SK-N-SH (cell line): ENCODE measurements at regions not wholly inside any gene's neighbourhood (a gene's known extent, or its start where the extent isn't known, plus 50 kb on each side); places are given as distances from the start of the nearest gene placed in this dataset.

Experiments
- CTCF ChIA-PET: fragments of 300-600, 350-600 bp; formaldehyde crosslinking; extraction: SDS; loops from one replicate; lab custom pipeline; 2021; lab: Yijun Ruan, JAX
- POLR2A ChIA-PET: fragments of 350-600 bp; sonication (Branson Sonifier 250); formaldehyde crosslinking; extraction: SDS; loops from one replicate; lab custom pipeline; 2020; ENCODE audit warnings: antibody characterized with exemption, inconsistent platforms; lab: Yijun Ruan, JAX
- DNase-seq: peaks from one replicate; pipeline ENCODE4 v3.0.0; 2012
- H2AFZ ChIP-seq: fragments of 200-600 bp; sonication (generic); 2 replicates; pipeline ENCODE4 v1.8.1; 2016; ENCODE audit warnings: antibody characterized with exemption, mild to moderate bottlenecking, low read depth
- H3F3A ChIP-seq: fragments of 200-600 bp; sonication (generic); replicated peaks from 2 replicates; pipeline ENCODE3; 2016; ENCODE audit warnings: antibody characterized with exemption, mild to moderate bottlenecking; ENCODE audit not compliant: insufficient read depth
- H3K27ac ChIP-seq, 2 experiments: fragments of 200-500 bp in 1 of 2; fragments of 200-600 bp in 1 of 2; sonication (Bioruptor generic) in 1 of 2; sonication (generic), shearing (Covaris generic) in 1 of 2; 2 replicates each; pipeline versions ENCODE4 v1.5.1 to v1.6.1; 2014 to 2016; ENCODE audit warnings: low read depth in 2 of 2, inconsistent platforms in 1 of 2, low read length in 1 of 2, mild to moderate bottlenecking in 1 of 2, mixed read lengths in 1 of 2
- H3K27me3 ChIP-seq: fragments of 200-600 bp; sonication (generic), shearing (Covaris generic); 2 replicates; pipeline ENCODE4 v1.6.1; 2016; ENCODE audit warnings: mixed run types; ENCODE audit not compliant: insufficient read depth
- H3K36me3 ChIP-seq, 2 experiments: fragments of 200-500 bp in 1 of 2; fragments of 200-600 bp in 1 of 2; sonication (Bioruptor generic) in 1 of 2; sonication (generic) in 1 of 2; replicated peaks in 1 of 2; 2 replicates each; pipeline versions ENCODE3 to v1.5.1; 2014 to 2016; ENCODE audit warnings: low read length in 1 of 2, mild to moderate bottlenecking in 1 of 2; ENCODE audit not compliant: insufficient read depth in 2 of 2, control insufficient read depth in 1 of 2
- H3K4me1 ChIP-seq, 2 experiments: fragments of 200-500 bp in 1 of 2; fragments of 200-600 bp in 1 of 2; sonication (Bioruptor generic) in 1 of 2; sonication (generic), shearing (Covaris generic) in 1 of 2; 2 replicates each; pipeline versions ENCODE4 v1.5.1 to v1.6.1; 2014 to 2016; ENCODE audit warnings: low read depth in 1 of 2, low read length in 1 of 2, mixed run types in 1 of 2; ENCODE audit not compliant: insufficient read depth in 2 of 2, control insufficient read depth in 1 of 2
- H3K4me2 ChIP-seq: fragments of 200-600 bp; sonication (generic), shearing (Covaris generic); 2 replicates; pipeline ENCODE4 v1.6.1; 2017; ENCODE audit warnings: mixed run types
- H3K4me3 ChIP-seq, 2 experiments: fragments of 200-500 bp in 1 of 2; fragments of 200-600 bp in 1 of 2; sonication (Bioruptor generic) in 1 of 2; sonication (generic), shearing (Covaris generic) in 1 of 2; 2 replicates each; pipeline versions ENCODE4 v1.5.1 to v1.8.1; 2014 to 2016; ENCODE audit warnings: low read depth in 2 of 2, inconsistent platforms in 1 of 2, low read length in 1 of 2, mild to moderate bottlenecking in 1 of 2, mixed read lengths in 1 of 2, moderate library complexity in 1 of 2
- H3K79me2 ChIP-seq: fragments of 200-600 bp; sonication (generic); 2 replicates; pipeline ENCODE4 v1.8.1; 2017; ENCODE audit warnings: mild to moderate bottlenecking; ENCODE audit not compliant: insufficient read depth
- H3K9ac ChIP-seq: fragments of 200-600 bp; sonication (generic); 2 replicates; pipeline ENCODE4 v1.6.1; 2017; ENCODE audit warnings: mixed run types
- H3K9me2 ChIP-seq: fragments of 200-600 bp; sonication (generic); 2 replicates; pipeline ENCODE4 v1.6.1; 2017; ENCODE audit warnings: mixed run types
- H3K9me3 ChIP-seq: fragments of 200-600 bp; sonication (generic); 2 replicates; pipeline ENCODE4 v1.6.1; 2017; ENCODE audit warnings: mixed run types, mild to moderate bottlenecking, moderate library complexity
- H4K20me1 ChIP-seq: fragments of 200-600 bp; sonication (generic); 2 replicates; pipeline ENCODE4 v1.6.1; 2017; ENCODE audit warnings: mild to moderate bottlenecking, mixed run types; ENCODE audit not compliant: insufficient read depth
- MXI1 ChIP-seq: IDR thresholded peaks from 2 replicates; pipeline ENCODE4 v1.6.1; 2012; ENCODE audit warnings: mild to moderate bottlenecking, low read depth, low read length, improper control_type of control experiment
- NRF1 ChIP-seq: IDR thresholded peaks from 2 replicates; pipeline ENCODE4 v1.6.1; 2012; ENCODE audit warnings: low read depth, mild to moderate bottlenecking, low read length
- PBX3 ChIP-seq: IDR thresholded peaks from 2 replicates; pipeline ENCODE4; 2012
- REST ChIP-seq: IDR thresholded peaks from 2 replicates; pipeline ENCODE4 v1.6.1; 2012; ENCODE audit warnings: mild to moderate bottlenecking, low read depth, low read length, moderate library complexity
- SIN3A ChIP-seq: IDR thresholded peaks from 2 replicates; pipeline ENCODE4 v1.6.1; 2012; ENCODE audit warnings: low read depth, mild to moderate bottlenecking, low read length, moderate library complexity, borderline replicate concordance
- TEAD4 ChIP-seq: IDR thresholded peaks from 2 replicates; pipeline ENCODE4 v1.4.0; 2012; ENCODE audit warnings: mild to moderate bottlenecking, borderline replicate concordance; ENCODE audit not compliant: insufficient read depth
- ZBTB33 ChIP-seq: IDR thresholded peaks from 2 replicates; pipeline ENCODE4 v1.4.0; 2012; ENCODE audit warnings: low read depth, borderline replicate concordance
- WGBS: methylation state at CpG from one replicate; pipeline ENCODE4 v1.1.6; 2017; ENCODE audit warnings: low lambda C conversion rate; 5-methylcytosine and 5-hydroxymethylcytosine counted together

- Histone ChIP-seq H3K4me3 (no peak overlapping the region), H3K9me3 (no peaks in the 10 kb centered on the region), H3K36me3 (no peaks in the 10 kb centered on the region), H3K9ac (no peak overlapping the region), H3K27ac (no peak overlapping the region), H3K4me2 (no peak overlapping the region), H3K27me3 (no peaks in the 10 kb centered on the region), H4K20me1 (no peaks in the 10 kb centered on the region), H3F3A (peaks cover 15% of the 10 kb centered on the region), H3K4me1 (0 out of 4 replicates have a peak, but pooled peaks cover 0 to 4% of the 10 kb centered on the region in 2 experiments), H3K79me2 (no peaks in the 10 kb centered on the region), H2AFZ (no peak overlapping the region), H3K9me2 (no peaks in the 10 kb centered on the region)
- DNase-seq: no peak
- CTCF ChIA-PET: no interaction called here
- POLR2A ChIA-PET: no interaction called here
- no peak for TF ChIP-seq MXI1
- TF ChIP-seq PBX3: no peak
- TF ChIP-seq ZBTB33: no peak
- WGBS: 59% methylated on average over 2 of the region's 2 CpGs
Measured at GRCh38 chr6:139602577-139602976, 228.1 kb upstream of the CITED2 start.

- Histone ChIP-seq H3K27ac (no peak overlapping the region), H3K4me3 (no peak overlapping the region)
- no peak for TF ChIP-seq NRF1
- TF ChIP-seq SIN3A: no peak
- TF ChIP-seq MXI1: no peak
- no peak for TF ChIP-seq REST
- TF ChIP-seq PBX3: no peak
- no peak for TF ChIP-seq TEAD4
- TF ChIP-seq, all 33 proteins: peak for 0
- H3K4me2 ChIP-seq: no peak overlapping the region
- ChIA-PET POLR2A (no interaction called here), CTCF (no interaction called here)
- 66% methylated on average over 2 of the region's 2 CpGs for WGBS
- H3K79me2 ChIP-seq: no peaks in the 10 kb centered on the region
- no peaks in the 10 kb centered on the region for H3K9me2 ChIP-seq
- no peak overlapping the region for H3K9ac ChIP-seq
- H3K9me3 ChIP-seq: no peaks in the 10 kb centered on the region
- DNase-seq: no peak
- no peaks in the 10 kb centered on the region for H3K36me3 ChIP-seq
- H2AFZ ChIP-seq: no peak overlapping the region
- peaks cover 0 to 6% of the 10 kb centered on the region in 2 experiments; a peak in 2 of 4 replicates for H3K4me1 ChIP-seq
- H3K27me3 ChIP-seq: no peaks in the 10 kb centered on the region
- peaks cover 23% of the 10 kb centered on the region for H3F3A ChIP-seq
- no peaks in the 10 kb centered on the region for H4K20me1 ChIP-seq
Measured at GRCh38 chr6:139600919-139601475, 226.5 kb upstream of the CITED2 start.
